GM19239 (cell line): ENCODE measurements at regions not wholly inside any gene's neighbourhood (a gene's known extent, or its start where the extent isn't known, plus 50 kb on each side); places are given as distances from the start of the nearest gene placed in this dataset.

Experiments
- DNase-seq: peaks from one replicate; pipeline ENCODE4 v3.0.0; 2011; ENCODE audit warnings: low spot score; ENCODE audit not compliant: insufficient read length
- FAIRE-seq: peaks from 2 replicates; lab custom pipeline; 2011; peaks lifted over from hg19 to GRCh38; lab: Jason Lieb, UNC

DNA sequence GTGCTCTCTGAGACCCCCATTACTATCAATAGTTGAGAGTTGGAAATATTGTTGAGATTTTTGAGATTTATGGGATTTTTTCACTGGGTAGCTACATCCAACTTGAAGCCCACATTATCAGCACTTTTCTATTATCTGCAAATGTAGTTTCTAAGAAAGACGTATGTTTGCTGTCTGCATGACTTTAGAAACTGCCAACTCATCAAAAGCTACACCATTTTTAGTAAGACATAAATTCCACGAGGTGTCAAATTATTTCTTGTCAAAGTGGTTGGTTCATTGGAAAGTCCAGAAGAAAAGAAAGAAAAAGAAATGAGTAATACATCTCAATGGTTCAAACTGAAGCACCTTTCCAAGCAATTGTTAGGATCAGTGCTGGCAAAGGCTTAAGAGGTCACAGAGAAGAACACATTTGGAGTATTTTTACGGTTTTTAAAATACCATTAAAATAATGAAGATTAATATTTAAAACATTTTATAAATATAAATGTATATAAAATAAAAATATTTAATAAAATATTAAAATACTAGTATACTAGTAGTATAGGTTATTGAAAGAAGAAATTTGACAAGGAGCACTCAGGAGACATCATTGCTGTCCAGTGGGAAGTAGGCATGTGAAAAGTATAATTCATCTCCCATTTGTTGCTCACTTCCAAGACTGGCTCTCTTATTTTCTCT, 463.5 kb downstream of the TAFA4 start:
- FAIRE-seq (no peak), DNase-seq (no peak)

DNA sequence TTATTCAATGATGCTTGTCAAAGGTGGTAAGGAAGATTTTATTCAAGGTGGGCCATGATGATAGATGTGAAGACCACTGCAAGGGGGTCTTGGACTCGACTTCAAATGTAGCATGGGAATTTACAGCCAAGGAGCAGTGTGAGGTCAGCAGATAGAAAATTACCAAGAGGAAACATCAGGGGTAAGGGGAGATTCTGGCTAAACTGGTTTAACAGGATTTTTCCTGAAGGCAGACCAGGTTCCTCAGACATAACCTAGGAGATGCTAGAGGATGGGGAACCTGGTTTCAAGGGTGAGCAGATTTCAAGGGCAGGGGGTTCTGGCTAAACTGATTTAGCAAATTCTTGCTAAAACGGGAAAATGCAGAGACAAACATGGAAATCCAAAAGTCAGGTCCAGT, 464.9 kb downstream of the TAFA4 start:
- DNase-seq = no peak
- FAIRE-seq = no peak

DNA sequence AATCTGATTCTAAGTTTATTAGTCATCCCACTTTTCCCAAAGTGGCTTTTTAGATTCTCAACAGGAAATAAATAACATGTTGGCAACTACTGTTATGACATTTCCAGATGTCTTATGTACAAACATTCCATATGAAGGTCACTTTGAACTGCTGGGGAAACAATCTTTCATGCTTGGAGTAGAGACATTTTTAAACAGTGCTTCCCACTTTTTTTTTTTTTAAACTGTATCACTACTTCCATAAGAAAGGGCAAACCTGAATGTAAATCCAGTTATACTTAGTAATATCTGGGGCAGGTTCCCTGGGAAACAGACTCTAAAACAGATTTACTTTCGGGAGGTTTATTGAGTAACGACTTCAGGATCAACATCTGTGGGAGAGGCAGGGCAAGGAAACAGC, 473.8 kb downstream of the TAFA4 start:
- FAIRE-seq (no peak), DNase-seq (no peak)

DNA sequence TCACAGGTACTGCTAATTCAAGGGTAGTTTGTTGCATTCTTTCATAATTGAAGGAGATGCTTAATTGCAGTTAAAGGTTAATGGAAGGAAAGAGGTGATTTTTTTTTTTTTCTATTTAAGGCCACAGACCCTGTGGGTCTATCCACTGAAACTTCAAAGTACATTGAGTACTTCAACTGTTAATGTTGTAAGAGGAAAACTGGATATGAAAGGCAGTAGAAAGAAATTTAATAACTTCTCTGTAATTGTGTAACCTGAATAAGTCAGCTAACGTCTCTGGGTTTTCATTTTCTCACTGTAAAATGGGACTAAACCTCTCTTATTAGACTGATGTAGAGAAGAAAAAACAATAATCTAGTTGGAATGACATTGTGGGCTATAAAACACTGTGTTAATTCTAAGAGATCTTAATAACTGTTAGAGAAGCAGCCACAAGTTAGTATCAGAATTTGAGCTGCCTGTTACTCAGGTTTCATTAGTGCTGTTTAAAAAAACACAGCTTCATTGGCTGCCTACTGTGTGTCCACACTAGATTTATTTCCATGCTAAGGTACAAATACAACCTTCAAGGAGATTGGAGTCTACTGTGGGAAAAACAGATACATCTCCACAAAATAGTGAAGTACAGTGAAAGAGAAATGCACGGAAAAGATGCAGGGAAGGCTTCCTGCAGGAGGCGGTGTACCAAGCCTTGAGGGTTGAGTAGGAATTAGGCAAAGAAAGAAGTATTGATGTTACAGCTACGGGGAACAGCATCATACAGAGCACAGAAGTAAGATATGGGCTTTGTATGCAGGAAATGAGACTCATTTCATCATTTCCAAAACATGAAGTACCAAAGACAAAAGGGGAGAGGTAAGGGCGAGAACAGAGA, 483.6 kb downstream of the TAFA4 start:
- DNase-seq (no peak), FAIRE-seq (no peak)

DNA sequence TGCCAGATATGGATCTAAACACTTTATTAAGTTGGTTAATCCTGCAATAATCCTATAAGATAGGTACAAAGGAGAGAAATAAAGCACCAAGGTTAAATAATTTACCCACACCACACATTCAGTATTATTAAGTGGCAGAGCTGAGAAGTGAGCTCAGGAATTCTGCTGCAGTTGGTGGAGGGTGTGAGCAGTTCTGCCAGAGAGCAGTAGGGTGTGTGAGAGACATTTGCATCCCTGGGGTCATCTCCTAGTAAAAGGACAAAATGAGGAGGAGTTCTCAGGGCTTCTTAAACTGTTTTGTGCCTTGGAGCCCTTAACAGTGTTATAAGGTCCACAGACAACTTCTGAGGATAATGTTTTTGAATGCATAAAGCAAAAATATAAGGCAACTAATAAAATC, 484.5 kb downstream of the TAFA4 start:
- no peak for FAIRE-seq

DNA sequence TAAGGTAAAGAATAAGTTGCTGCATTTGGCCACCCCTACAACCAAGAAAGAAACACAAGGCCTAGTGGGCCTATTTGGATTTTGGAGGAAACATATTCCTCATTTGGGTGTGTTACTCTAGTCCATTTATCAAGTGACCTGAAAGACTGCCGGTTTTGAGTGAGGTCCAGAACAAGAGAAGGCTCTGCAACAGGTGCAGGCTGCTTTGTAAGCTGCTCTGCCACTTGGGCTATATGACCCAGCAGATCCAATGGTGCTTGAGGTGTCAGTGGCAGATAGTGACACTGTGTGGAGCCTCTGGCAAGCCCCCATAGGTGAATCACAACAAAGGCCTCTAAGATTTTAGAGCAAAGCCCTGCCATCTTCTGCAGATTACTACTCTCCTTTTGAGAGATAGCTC, 491.3 kb downstream of the TAFA4 start:
- DNase-seq = no peak
- no peak for FAIRE-seq

More for the DNA sequence above, 484.5 kb downstream of the TAFA4 start:
- DNase-seq = no peak

DNA sequence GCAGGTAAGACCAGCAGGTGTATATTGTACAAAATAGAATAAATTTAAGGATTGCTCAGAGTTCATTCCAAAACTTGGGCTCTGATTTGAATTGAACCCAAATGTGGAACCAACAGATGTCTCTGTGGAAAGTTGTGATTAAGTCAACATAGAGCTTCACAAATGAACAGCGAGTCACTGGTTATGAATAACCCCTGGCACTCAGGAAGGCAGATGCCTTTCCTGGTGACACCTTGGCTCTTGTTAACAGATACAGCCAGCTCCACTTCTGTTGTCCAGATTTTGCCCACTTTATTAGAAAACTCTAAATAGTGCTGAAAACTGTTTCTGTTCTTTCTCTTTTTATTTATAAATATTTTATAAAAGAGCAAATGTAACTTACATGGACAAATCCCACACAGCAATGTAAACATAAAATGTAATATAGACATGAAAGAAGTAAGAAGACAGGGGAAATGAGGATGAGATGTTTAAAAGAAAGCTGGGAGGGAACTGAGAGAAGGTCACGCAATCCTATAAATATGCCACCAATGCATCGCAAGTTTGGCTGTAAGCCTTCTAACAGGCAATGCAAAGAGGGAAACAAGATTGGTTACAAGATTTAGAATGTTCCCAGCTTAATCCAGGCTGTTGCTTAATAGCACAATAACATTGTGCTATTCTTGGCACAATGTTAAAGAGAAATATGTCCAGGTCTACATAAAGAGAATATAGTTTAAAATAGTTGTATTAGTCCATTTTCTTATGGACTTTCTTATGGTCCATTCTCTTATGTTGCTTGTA, 495.5 kb downstream of the TAFA4 start:
- DNase-seq = no peak

DNA sequence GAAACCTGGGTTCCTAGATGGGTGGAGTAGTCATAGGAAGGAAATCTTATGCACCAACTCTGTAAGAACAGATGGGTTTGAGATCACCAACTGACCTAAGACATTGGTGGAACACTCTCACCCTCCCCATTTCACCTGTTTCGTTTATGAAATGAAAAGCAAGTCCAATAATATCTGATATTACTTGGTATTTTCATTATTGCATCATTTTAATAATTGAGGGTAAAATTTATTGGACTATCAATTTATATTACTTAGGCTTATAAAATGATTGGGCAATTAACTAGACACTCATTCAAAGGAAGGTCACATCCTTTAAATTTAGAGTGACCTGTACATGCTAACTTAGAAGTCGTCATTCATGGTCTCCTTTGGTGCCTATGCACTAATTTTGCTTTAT, 503.9 kb downstream of the TAFA4 start:
- no peak for FAIRE-seq

More for the DNA sequence above, 495.5 kb downstream of the TAFA4 start:
- FAIRE-seq = no peak

DNA sequence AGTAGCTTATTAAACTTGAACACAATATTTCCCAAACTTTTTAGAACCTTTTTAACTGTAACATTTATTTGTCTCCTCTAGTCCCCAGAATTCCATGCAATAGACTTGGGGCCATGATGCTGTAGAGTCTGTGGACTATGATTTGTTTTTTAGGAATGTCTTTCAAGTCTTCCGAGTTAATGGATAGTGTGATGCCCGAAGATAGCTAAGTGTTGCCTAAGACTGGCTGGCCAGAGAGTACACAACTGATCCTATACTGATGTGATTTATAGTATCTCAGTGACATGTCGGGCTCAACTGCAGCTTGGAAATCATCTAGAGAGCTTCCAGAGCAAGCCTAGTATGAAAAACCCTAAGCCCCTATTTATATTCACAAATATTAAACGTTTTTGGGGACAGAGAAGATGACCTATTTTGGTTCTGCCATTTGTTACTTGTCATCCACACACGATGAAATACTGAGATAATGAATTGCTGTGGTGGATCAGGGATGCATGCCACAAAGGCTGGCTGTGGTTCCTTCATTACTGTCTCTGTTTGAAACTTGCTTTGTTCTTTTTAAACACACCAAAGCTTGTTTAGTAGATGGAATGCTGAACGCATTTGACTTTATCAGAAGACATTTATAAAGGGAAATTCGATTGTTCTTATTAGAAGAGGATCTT, 507.4 kb downstream of the TAFA4 start:
- FAIRE-seq (no peak), DNase-seq (no peak)

More for the DNA sequence above, 503.9 kb downstream of the TAFA4 start:
- no peak for DNase-seq

DNA sequence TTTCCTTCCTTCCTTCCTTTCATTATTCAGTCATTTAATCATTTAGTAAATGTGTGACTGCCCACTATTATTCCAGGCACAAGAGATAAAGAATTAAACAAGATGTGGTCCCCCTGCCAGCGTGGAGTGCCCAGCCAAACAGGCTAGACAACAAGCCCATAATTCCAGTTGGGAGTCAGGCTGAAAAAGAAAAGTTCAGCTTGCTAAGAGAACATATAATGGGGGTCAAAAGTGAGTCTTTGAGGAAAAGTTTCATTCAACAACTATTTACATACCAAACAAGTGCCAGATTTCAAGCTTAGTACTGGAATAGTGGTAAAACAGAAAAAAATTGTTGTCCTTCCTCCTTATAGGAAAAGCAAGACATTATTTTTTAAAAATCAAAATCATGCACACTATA, 523.7 kb downstream of the TAFA4 start:
- no peak for FAIRE-seq
- no peak for DNase-seq

DNA sequence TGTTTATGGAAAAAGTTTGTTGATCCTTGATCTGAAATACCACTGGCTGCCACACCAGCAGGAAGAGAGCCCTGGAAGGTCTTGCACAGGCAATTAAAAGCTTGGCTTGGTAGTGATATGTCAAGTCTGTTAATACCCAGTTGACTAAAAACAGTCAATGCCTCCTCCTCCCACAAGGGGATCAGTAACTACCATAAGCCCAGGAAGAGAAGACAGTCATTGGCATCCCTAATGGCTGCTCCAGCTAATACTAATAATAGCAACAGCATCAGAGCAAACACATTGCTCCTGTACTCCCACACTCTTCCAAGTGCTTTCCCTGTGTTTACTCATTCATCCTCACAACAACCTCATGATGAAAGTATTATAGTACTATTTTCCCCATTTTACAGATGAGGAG, 528.6 kb downstream of the TAFA4 start:
- FAIRE-seq (no peak), DNase-seq (no peak)

DNA sequence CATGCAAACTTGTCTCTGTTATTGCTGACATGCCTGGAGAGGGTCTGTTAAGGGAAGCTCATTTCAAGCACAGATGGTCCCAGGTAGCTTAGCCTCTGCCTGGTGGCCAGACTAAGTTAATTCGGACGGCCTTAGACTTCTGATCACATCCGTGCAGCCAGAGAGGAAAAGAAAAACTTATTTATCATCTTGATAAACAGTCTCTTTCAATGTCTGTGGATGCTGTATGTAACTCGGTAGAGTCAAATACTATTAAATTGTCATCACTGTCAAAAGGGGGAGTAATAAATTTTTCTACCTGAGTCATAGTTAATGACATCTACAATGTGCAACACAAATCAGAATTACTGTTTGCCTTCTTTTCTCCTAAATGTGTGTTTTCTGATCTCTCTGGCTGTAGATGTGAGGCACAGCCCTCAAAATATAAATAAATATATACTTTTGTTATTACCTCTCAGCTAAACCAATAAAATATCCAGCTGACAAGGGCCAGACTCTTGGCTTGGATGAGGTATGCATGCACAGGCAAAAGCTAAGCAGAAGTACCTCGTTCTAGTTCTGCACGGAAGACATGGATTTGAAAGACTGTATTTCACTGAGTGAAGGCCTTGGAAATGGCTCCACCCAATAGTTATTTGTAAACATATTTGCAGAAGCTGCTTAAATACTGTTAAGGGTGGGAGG, 530.0 kb downstream of the TAFA4 start:
- FAIRE-seq = no peak

DNA sequence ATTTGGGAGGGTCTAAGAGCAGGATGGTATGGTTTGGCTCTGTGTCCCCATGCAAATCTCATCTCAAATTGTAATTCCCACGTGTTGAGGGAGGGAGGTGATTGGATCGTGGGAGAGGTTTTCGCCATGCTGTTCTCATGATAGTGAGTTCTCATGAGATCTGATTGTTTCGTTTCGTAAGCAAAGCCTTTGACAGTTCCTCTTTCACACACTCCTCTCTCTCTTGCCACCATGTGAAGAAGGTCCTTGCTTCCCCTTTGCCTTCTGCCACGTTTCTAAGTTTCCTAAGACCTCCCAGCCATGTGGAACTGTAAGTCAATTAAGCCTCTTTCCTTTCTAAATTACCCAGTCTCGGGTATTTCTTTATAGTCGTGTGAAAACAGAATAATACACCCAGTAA, 553.7 kb downstream of the TAFA4 start:
- DNase-seq (no peak), FAIRE-seq (no peak)

More for the DNA sequence above, 530.0 kb downstream of the TAFA4 start:
- DNase-seq = no peak

DNA sequence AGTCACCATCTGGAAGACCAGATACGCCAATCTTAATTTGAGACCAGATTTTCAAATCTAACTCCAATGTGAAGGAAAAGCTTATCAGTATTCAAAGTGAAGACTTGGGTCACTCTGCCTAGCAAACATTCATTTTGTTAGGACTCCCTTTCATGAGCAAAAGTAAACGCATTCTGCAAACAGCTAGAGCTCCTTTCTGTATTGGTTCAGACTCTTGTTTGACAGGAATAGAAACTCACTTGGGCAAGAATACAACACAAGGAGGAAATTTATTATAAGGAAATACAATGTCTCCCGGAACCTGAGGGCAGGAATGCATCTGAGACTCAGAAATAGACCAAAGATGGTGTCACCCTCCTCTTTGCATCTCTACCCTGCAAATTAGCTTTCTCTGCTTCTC, 558.6 kb downstream of the TAFA4 start:
- no peak for DNase-seq
- FAIRE-seq = no peak

DNA sequence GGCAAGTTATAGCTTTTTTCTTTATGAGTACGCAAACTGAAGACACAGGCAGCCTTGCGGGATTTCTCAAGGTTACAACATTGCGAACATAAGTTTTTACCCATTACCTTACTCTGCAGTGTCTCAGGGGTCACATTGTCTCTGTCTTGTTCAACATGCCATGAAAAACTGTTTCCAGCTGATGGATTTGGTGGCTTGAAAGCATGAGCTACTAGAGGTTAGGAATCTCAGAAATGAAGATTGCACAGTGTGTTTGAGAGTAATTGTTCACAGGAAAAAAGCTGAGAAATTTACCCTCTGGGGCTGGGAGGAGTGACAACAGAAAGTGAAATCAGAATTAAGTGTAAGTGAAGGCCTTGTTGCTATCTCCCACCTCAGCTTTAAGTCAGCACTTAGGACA, 568.6 kb downstream of the TAFA4 start:
- FAIRE-seq (no peak), DNase-seq (no peak)

DNA sequence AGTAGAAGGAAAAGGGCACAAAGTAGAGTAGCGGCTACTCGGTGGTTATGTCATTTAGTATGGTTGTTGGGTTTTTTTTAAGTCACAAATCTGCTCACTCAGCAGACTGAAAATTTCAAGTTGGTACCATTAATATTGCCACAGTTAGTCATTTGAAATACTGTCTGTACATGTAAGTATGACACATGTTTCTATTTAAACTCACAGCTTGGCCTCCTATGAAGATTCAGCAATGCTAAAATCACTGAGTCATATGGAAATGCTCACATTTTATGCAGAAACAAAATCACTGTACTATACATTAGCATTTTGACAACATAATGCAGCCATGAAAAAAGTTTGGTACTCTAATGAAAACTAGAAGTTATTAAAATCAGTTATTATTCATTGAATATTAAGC, 571.9 kb downstream of the TAFA4 start:
- FAIRE-seq (no peak), DNase-seq (no peak)

DNA sequence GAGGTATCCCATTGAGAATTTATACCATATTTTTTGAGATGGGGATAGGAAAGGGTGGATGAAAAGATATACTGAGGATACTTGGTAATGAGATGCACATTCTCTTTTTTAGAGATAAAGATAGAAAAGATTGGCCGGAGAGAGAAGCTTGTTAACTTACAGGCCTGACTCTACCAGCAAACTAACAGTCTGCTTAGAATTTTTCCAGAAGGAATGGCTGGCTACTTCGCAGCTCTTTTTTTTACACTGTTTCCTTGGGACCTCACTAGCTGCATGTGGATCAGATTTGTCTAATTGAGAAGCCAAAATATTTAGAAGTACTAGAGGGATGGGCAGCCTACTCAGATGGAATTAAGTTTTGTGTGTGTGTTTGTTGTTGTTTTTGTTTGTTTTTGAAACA, 586.6 kb downstream of the TAFA4 start:
- FAIRE-seq (no peak), DNase-seq (no peak)

DNA sequence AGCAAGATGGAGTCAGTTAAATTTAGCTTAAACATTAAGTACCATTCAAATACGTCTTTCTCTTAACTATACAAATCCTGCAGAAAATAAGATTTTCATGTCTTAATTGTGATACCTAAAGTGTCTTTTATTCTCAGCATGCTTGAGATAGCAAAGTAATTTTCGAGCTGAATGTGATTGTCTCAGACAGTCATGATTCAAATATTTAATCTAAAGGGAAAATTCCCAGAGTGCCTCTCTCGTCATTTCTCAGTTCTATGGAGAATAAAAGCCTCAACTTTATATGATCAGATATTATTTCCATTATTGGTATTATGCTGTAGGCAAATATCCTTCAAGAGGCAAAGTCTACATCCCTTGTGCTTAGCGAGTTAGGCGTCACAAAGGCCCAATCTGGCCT, 589.9 kb downstream of the TAFA4 start:
- FAIRE-seq (no peak), DNase-seq (no peak)

DNA sequence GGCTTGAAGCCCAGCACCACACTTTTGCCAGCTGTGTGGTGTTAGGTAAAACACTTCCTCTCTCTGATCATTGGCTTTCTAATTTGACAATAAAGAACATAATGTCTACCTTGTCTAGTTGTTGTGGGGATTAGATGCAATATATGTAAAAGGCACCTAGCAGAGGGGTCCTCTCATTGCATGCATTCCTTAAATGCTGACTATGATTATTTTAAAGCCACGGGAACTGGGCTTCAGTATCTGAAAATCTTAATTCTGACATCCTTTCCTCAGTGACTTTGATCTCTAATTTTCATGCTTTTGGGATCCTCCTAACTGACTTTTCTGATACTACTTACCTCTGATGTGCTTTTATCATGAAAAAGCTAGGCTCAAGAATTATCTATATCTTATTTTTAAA, 596.3 kb downstream of the TAFA4 start:
- DNase-seq (no peak), FAIRE-seq (no peak)
